Naive thymus-derived CD4-positive, alpha-beta T cell (primary cell): ENCODE measurements at regions not wholly inside any gene's neighbourhood (a gene's known extent, or its start where the extent isn't known, plus 50 kb on each side); places are given as distances from the start of the nearest gene placed in this dataset.
"Not testable (repeated sequence)": the region's sequence is repeated elsewhere in the genome, so short reads cannot be mapped to it uniquely, and the experiment has no call there.

Source experiments
- ATAC-seq: fragments of 150-1000 bp; cut with Tn5 transposase; 2 replicates; pipeline ENCODE4 v1.10.0; 2021; ENCODE audit warnings: mild to moderate bottlenecking, moderate library complexity
- CTCF ChIA-PET: fragments of 350-600 bp; sonication (Branson Sonifier 250); formaldehyde crosslinking; loops from one replicate; lab custom pipeline; 2021; ENCODE audit warnings: antibody characterized with exemption; lab: Charles Lee
- POLR2A ChIA-PET: fragments of 350-600 bp; sonication (Branson Sonifier 250); formaldehyde crosslinking; loops from one replicate; lab custom pipeline; 2021; ENCODE audit warnings: antibody characterized with exemption, inconsistent platforms; lab: Charles Lee
- DNase-seq, 9 donors: peaks; one replicate each; pipeline versions ENCODE4 v3.0.0 to v3.0.0-alpha.2; 2020 to 2022; ENCODE audit warnings: mixed read lengths in 1 of 9
- H3K27ac ChIP-seq: one replicate; pipeline ENCODE4 v1.7.0; 2013; ENCODE audit warnings: mild to moderate bottlenecking, low read depth, low read length, moderate library complexity
- H3K27me3 ChIP-seq, 2 donors: one replicate each; pipeline ENCODE4 v1.7.0; 2013; ENCODE audit warnings: low read length in 2 of 2, mild to moderate bottlenecking in 2 of 2, moderate library complexity in 2 of 2; ENCODE audit not compliant: control insufficient read depth in 2 of 2, insufficient read depth in 2 of 2
- H3K36me3 ChIP-seq, 3 experiments: 1 replicate in 2 of 3; 2 replicates in 1 of 3; pipeline ENCODE4 v1.7.0; 2013; ENCODE audit warnings: low read length in 3 of 3, mild to moderate bottlenecking in 3 of 3, moderate library complexity in 1 of 3; ENCODE audit not compliant: insufficient read depth in 3 of 3, control insufficient read depth in 2 of 3
- H3K4me1 ChIP-seq, 2 donors: one replicate each; pipeline ENCODE4 v1.7.0; 2013; ENCODE audit warnings: low read length in 2 of 2, mild to moderate bottlenecking in 2 of 2, moderate library complexity in 1 of 2; ENCODE audit not compliant: control insufficient read depth in 2 of 2, insufficient read depth in 2 of 2
- H3K4me3 ChIP-seq: 2 replicates; pipeline ENCODE4 v1.7.0; 2013; ENCODE audit warnings: mild to moderate bottlenecking, low read length
- H3K9me3 ChIP-seq, 3 experiments: 1 replicate in 2 of 3; 2 replicates in 1 of 3; pipeline ENCODE4 v1.7.0; 2013; ENCODE audit warnings: low read length in 3 of 3; ENCODE audit not compliant: control insufficient read depth in 2 of 3
- H3K27ac Mint-ChIP-seq, 9 donors: one replicate each; pipeline ENCODE4 v1.8.0; 2020 to 2022; ENCODE audit warnings: mixed read lengths in 9 of 9, mild to moderate bottlenecking in 8 of 9, moderate library complexity in 5 of 9, inconsistent platforms in 2 of 9
- H3K27me3 Mint-ChIP-seq, 5 donors: one replicate each; pipeline ENCODE4 v1.8.0; 2021 to 2022; ENCODE audit warnings: mixed read lengths in 5 of 5, mild to moderate bottlenecking in 1 of 5
- H3K36me3 Mint-ChIP-seq, 5 donors: one replicate each; pipeline ENCODE4 v1.8.0; 2020 to 2022; ENCODE audit warnings: mixed read lengths in 5 of 5, mild to moderate bottlenecking in 3 of 5, inconsistent platforms in 1 of 5
- H3K4me1 Mint-ChIP-seq, 7 donors: one replicate each; pipeline ENCODE4 v1.8.0; 2020 to 2022; ENCODE audit warnings: mixed read lengths in 7 of 7, mild to moderate bottlenecking in 3 of 7, inconsistent platforms in 1 of 7
- H3K4me3 Mint-ChIP-seq, 10 donors: one replicate each; pipeline ENCODE4 v1.8.0; 2020 to 2022; ENCODE audit warnings: mild to moderate bottlenecking in 10 of 10, mixed read lengths in 10 of 10, moderate library complexity in 6 of 10, inconsistent platforms in 2 of 10
- H3K9me3 Mint-ChIP-seq, 11 donors: one replicate each; pipeline ENCODE4 v1.8.0; 2020 to 2022; ENCODE audit warnings: mixed read lengths in 11 of 11, mild to moderate bottlenecking in 4 of 11, inconsistent platforms in 1 of 11, moderate library complexity in 1 of 11
- intact Hi-C, 2 donors: fragments of 100-400 bp; cut with micrococcal nuclease; formaldehyde crosslinking; loops; one replicate each; pipeline ENCODE4 v1.15.1; 2023

DNA sequence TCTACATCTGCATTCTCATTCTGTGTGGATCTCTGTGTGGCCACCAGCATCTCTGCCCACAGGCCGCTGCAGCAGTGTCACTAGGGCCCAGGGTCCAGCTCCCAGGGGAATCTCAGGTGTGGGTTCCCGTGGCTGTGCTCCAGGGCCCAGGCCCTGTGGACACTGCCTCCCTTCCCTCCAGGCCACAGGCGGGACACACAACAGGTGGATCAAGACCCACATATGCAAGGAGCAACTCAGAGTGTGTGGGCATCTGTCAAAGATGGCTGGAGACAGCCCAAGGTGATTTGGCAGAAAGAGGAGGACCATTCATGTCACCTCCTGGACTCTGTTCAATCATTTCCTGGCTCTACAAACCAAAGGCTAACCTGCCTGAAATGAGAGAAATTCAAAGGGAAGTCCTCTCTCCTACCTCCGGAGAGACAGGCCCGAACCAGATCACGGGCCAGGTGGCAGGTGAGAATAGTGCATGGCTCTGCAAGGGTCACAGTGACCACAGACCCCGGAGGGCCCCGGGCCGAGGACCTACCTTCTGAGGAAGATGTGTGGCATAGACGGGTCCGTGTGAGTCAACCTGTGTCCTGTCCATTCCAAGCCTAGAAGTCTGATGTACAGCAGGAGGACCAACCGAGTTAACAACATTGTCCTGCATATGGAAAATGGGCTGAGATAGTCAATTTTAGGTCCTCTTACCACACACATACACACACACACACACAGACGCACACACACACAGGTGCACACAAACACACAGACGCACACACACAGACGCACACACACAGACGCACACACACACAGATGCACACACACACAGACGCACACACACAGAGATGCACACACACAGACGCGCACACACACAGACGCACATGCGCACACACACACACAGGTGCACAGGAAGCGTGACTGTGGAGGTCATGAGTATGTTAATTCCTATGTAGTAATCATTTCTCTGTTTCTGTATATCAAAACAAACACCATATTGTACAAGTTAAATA lies 1068.5 kb downstream of the BRD1 start:
- DNase-seq = peak in 1 of 9 donors; percentile 8
- CTCF ChIA-PET = no interaction called here

GRCh38 chr22:48757985-48758561 lies 1069.6 kb downstream of the BRD1 start:
- intact Hi-C loops = no loop called here
- ChIA-PET POLR2A (no interaction called here), CTCF (no interaction called here)
- no peak overlapping the region for H3K4me3 Mint-ChIP-seq
- no peaks in the 10 kb centered on the region for H3K4me1 ChIP-seq
- H3K4me3 ChIP-seq = no peak overlapping the region
- H3K27ac ChIP-seq = no peak overlapping the region
- H3K27ac Mint-ChIP-seq = no peak overlapping the region
- no peaks in the 10 kb centered on the region for H3K27me3 ChIP-seq
- peaks cover 0 to 46% (median 16%) of the 10 kb centered on the region in 5 donors for H3K27me3 Mint-ChIP-seq
- no peak for ATAC-seq
- DNase-seq = peak in 1 of 9 donors; percentile 4
- H3K4me1 Mint-ChIP-seq = no peaks in the 10 kb centered on the region
- H3K36me3 ChIP-seq = no peaks in the 10 kb centered on the region
- H3K36me3 Mint-ChIP-seq = no peaks in the 10 kb centered on the region
- H3K9me3 ChIP-seq = no peaks in the 10 kb centered on the region
- peaks cover 0 to 3% (median 0%) of the 10 kb centered on the region in 11 donors for H3K9me3 Mint-ChIP-seq

More for the DNA sequence above, 1068.5 kb downstream of the BRD1 start:
- POLR2A ChIA-PET = no interaction called here
- Histone ChIP-seq H3K27me3 (no peaks in the 10 kb centered on the region), H3K4me3 (no peak overlapping the region), H3K36me3 (no peaks in the 10 kb centered on the region), H3K9me3 (no peaks in the 10 kb centered on the region), H3K4me1 (no peaks in the 10 kb centered on the region), H3K27ac (no peak overlapping the region)
- intact Hi-C loops = no loop called here
- Mint-ChIP-seq H3K9me3 (peaks cover 0 to 5% (median 0%) of the 10 kb centered on the region in 11 donors), H3K27ac (no peak overlapping the region), H3K4me3 (no peak overlapping the region), H3K27me3 (peaks cover 0 to 46% (median 16%) of the 10 kb centered on the region in 5 donors), H3K36me3 (no peaks in the 10 kb centered on the region), H3K4me1 (no peaks in the 10 kb centered on the region)
- no peak for ATAC-seq

DNA sequence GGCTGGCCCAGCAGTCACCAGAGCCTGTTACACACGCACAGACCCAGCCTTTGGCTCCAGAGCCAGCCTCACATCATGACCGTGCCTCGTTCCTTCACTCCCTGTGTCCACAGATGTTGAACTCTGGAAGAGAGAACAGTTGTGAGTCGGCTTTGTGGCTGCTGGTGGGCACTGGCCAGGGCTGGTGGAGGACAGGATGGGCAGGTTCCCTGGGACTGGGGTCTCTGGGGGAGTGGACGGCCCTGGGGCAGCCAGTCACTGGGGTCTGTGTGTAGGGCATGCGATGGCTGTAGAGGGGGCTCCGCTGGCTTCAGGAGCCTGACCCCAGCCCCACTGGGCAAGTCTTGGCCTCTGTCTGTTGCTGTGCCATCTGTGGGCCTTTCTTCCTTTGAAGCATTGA lies 1070.1 kb downstream of the BRD1 start:
- no peaks in the 10 kb centered on the region for H3K4me1 Mint-ChIP-seq
- DNase-seq = peak in 1 of 9 donors; percentile 11
- intact Hi-C loops = no loop called here
- peaks cover 0 to 2% (median 0%) of the 10 kb centered on the region in 11 donors for H3K9me3 Mint-ChIP-seq
- Histone ChIP-seq H3K27me3 (no peaks in the 10 kb centered on the region), H3K9me3 (no peaks in the 10 kb centered on the region), H3K36me3 (no peaks in the 10 kb centered on the region), H3K4me1 (no peaks in the 10 kb centered on the region), H3K27ac (no peak overlapping the region), H3K4me3 (no peak overlapping the region)
- ATAC-seq = no peak
- POLR2A ChIA-PET = no interaction called here
- H3K27ac Mint-ChIP-seq = no peak overlapping the region
- no peaks in the 10 kb centered on the region for H3K36me3 Mint-ChIP-seq
- CTCF ChIA-PET = no interaction called here
- H3K27me3 Mint-ChIP-seq = peaks cover 0 to 46% (median 16%) of the 10 kb centered on the region in 5 donors
- no peak overlapping the region for H3K4me3 Mint-ChIP-seq

DNA sequence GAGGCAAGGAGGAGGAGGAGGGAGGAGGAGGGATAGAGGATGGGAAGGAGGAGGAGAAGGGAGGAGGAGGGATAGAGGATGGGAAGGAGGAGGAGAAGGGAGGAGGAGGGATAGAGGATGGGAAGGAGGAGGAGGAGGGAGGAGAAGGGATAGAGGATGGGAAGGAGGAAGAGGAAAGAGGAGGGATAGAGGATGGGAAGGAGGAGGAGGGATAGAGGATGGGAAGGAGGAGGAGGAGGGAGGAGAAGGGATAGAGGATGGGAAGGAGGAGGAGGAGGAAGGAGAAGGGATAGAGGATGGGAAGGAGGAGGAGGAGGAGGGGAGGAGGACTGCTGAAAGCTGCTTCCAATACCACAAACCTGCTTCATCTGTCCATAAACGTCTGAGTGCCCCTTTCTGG lies 1070.5 kb downstream of the BRD1 start:
- intact Hi-C loops, H3K9me3 ChIP-seq, DNase-seq, H3K27ac ChIP-seq, H3K9me3 Mint-ChIP-seq, ATAC-seq, H3K4me3 ChIP-seq, H3K27me3 ChIP-seq, POLR2A ChIA-PET, H3K4me1 Mint-ChIP-seq, H3K4me1 ChIP-seq, H3K36me3 ChIP-seq, H3K36me3 Mint-ChIP-seq, H3K27ac Mint-ChIP-seq, H3K4me3 Mint-ChIP-seq, CTCF ChIA-PET: not testable (repeated sequence)
- peaks cover 0 to 46% (median 16%) of the 10 kb centered on the region in 5 donors for H3K27me3 Mint-ChIP-seq

GRCh38 chr22:48756146-48757111 lies 1071.2 kb downstream of the BRD1 start:
- peak in 1 of 9 donors; percentile 8 for DNase-seq
- H3K4me3 Mint-ChIP-seq = no peak overlapping the region

More at GRCh38 chr22:48756146-48757111, 1071.2 kb downstream of the BRD1 start:
- Mint-ChIP-seq H3K9me3 (peaks cover 0 to 2% (median 0%) of the 10 kb centered on the region in 11 donors), H3K4me1 (no peaks in the 10 kb centered on the region), H3K27ac (no peak overlapping the region), H3K27me3 (peaks cover 0 to 43% (median 13%) of the 10 kb centered on the region in 5 donors), H3K36me3 (no peaks in the 10 kb centered on the region)
- no peaks in the 10 kb centered on the region for H3K9me3 ChIP-seq
- ATAC-seq = no peak
- no peak overlapping the region for H3K4me3 ChIP-seq
- ChIA-PET CTCF (no interaction called here), POLR2A (no interaction called here)
- H3K36me3 ChIP-seq = no peaks in the 10 kb centered on the region
- intact Hi-C loops = no loop called here
- no peaks in the 10 kb centered on the region for H3K4me1 ChIP-seq
- H3K27ac ChIP-seq = no peak overlapping the region
- no peaks in the 10 kb centered on the region for H3K27me3 ChIP-seq
